A673 (cell line): ENCODE measurements at regions not wholly inside any gene's neighbourhood (a gene's known extent, or its start where the extent isn't known, plus 50 kb on each side); places are given as distances from the start of the nearest gene placed in this dataset.

ENCODE experiments used
- BruUV-seq: library from RNA; stranded (reverse); fragments of 400-500 nt; replicated peaks from 2 replicates; lab custom pipeline; 2021; lab: Mats Ljungman, UMichigan
- CTCF ChIA-PET: fragments of 300-600 bp; sonication (Branson Sonifier 250); formaldehyde crosslinking; loops from one replicate; lab custom pipeline; 2022; ENCODE audit warnings: antibody characterized with exemption; lab: Charles Lee
- POLR2A ChIA-PET: fragments of 300-600 bp; sonication (Branson Sonifier 250); formaldehyde crosslinking; loops from one replicate; lab custom pipeline; 2022; ENCODE audit warnings: antibody characterized with exemption; ENCODE audit not compliant: low non-redundant PET; lab: Charles Lee
- DNase-seq: peaks from one replicate; pipeline ENCODE4 v3.0.0-alpha.2; 2015; ENCODE audit warnings: low spot score
- H3K27ac ChIP-seq: fragments of 200-600 bp; sonication (generic); 2 replicates; pipeline ENCODE4 v1.5.1; 2016; ENCODE audit warnings: mixed run types, low read depth, mild to moderate bottlenecking, mixed read lengths, antibody characterized with exemption, low read length; ENCODE audit not compliant: poor library complexity, severe bottlenecking
- H3K27me3 ChIP-seq: fragments of 200-600 bp; sonication (generic); replicated peaks from 2 replicates; pipeline ENCODE4 v1.6.1; 2017; ENCODE audit warnings: mixed run types, low read depth, mild to moderate bottlenecking, mixed read lengths, antibody characterized with exemption, low read length; ENCODE audit not compliant: insufficient read depth, poor library complexity
- H3K36me3 ChIP-seq: fragments of 200-600 bp; sonication (generic); 2 replicates; pipeline ENCODE4 v1.6.1; 2016; ENCODE audit warnings: mixed run types, mild to moderate bottlenecking, mixed read lengths, antibody characterized with exemption, low read length; ENCODE audit not compliant: insufficient read depth, poor library complexity, severe bottlenecking
- H3K4me1 ChIP-seq: fragments of 200-600 bp; sonication (generic); 2 replicates; pipeline ENCODE4 v1.6.1; 2017; ENCODE audit warnings: mixed run types, mild to moderate bottlenecking, mixed read lengths, antibody characterized with exemption, low read length; ENCODE audit not compliant: insufficient read depth, poor library complexity, severe bottlenecking
- H3K4me3 ChIP-seq: fragments of 200-600 bp; sonication (generic); 2 replicates; pipeline ENCODE4 v1.5.1; 2016; ENCODE audit warnings: low read depth, mixed run types, mild to moderate bottlenecking, mixed read lengths, low read length; ENCODE audit not compliant: poor library complexity, severe bottlenecking
- H3K9me3 ChIP-seq: fragments of 200-600 bp; sonication (generic); 2 replicates; pipeline ENCODE4 v1.6.1; 2016; ENCODE audit warnings: mixed run types, low read depth, mild to moderate bottlenecking, mixed read lengths, antibody characterized with exemption, low read length; ENCODE audit not compliant: poor library complexity, severe bottlenecking
- CTCF ChIP-seq: fragments of 300-800, 200-600 bp; sonication (generic); conservative IDR thresholded peaks from 2 replicates; pipeline ENCODE4 v1.5.1; 2017; ENCODE audit warnings: low read depth, mild to moderate bottlenecking, antibody characterized with exemption, low read length, moderate library complexity, mixed read lengths
- EZH2 ChIP-seq: fragments of 200-600 bp; sonication (generic); IDR thresholded peaks from 2 replicates; pipeline ENCODE4 v1.6.1; 2017; ENCODE audit warnings: borderline replicate concordance, low read depth, mild to moderate bottlenecking, mixed read lengths, antibody characterized with exemption, low read length; ENCODE audit not compliant: poor library complexity, severe bottlenecking
- intact Hi-C: fragments of 100-400 bp; cut with micrococcal nuclease; formaldehyde crosslinking; loops from one replicate; pipeline ENCODE4 v1.10.0; 2022; ENCODE audit not compliant: unreplicated experiment

DNA sequence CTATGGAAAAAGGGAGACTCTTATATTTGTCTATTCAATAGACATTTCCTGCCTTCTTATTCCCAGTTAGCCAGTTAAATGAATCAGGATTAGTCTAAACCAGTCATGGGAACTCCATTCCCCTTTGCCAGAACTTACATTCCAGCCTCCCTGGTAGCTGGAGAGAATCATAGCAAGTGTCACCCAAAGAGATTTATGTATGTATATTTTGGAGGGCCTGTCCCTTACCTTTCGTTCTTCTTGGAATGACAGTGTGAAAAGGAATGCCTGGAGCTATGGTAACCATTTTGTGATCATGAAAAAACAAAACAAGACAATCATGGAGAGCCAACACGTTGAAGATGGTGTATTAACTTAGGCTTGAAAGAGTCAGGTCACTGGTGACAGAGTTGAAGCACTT lies 627.7 kb downstream of the CCDC171 start:
- ChIA-PET POLR2A (no interaction called here), CTCF (no interaction called here)
- Histone ChIP-seq H3K36me3 (no peaks in the 10 kb centered on the region), H3K27me3 (no peaks in the 10 kb centered on the region), H3K4me1 (no peaks in the 10 kb centered on the region), H3K4me3 (no peak overlapping the region), H3K9me3 (no peaks in the 10 kb centered on the region), H3K27ac (no peak overlapping the region)
- intact Hi-C loops, result no loop called here
- no TSS peak for BruUV-seq
- no peak for DNase-seq
- TF ChIP-seq CTCF (no peak), EZH2 (no peak)

DNA sequence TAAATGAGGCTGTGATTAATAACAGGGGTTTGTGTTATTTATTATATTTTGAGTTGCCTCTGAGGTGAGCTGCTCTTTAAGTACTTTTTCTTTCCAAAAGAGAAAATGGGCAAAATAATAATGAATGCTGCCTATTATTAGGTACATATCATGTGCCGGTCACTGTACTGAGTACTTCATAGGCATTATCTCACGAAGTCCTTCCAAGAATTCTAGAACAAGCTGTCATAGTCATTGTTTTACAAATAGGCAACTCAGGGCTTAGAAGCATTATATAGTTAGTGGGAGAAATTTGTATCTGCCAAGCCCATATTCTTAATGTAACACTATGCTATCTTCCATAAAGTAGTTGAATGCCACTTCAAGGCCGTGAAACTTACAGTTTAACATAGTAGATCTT lies 628.7 kb downstream of the CCDC171 start:
- no peaks in the 10 kb centered on the region for H3K36me3 ChIP-seq
- no peak for DNase-seq
- no peak overlapping the region for H3K4me3 ChIP-seq
- TF ChIP-seq CTCF (no peak), EZH2 (no peak)
- H3K27ac ChIP-seq, result no peak overlapping the region
- H3K27me3 ChIP-seq, result no peaks in the 10 kb centered on the region
- BruUV-seq, result no TSS peak
- POLR2A ChIA-PET, result no interaction called here
- intact Hi-C loops, result no loop called here
- H3K4me1 ChIP-seq, result no peaks in the 10 kb centered on the region
- CTCF ChIA-PET, result no interaction called here
- H3K9me3 ChIP-seq, result no peaks in the 10 kb centered on the region

GRCh38 chr9:16182784-16183183 lies 629.9 kb downstream of the CCDC171 start:
- Histone ChIP-seq H3K27ac (no peak overlapping the region), H3K36me3 (no peaks in the 10 kb centered on the region), H3K4me1 (no peaks in the 10 kb centered on the region), H3K4me3 (no peak overlapping the region), H3K9me3 (no peaks in the 10 kb centered on the region), H3K27me3 (no peaks in the 10 kb centered on the region)
- ChIA-PET POLR2A (no interaction called here), CTCF (no interaction called here)
- intact Hi-C loops, result no loop called here
- TF ChIP-seq EZH2, result no peak
- no peak for TF ChIP-seq CTCF
- no peak for DNase-seq
- no TSS peak for BruUV-seq
